Gastrocnemius medialis (tissue), 4 donors: ENCODE measurements at regions not wholly inside any gene's neighbourhood (a gene's known extent, or its start where the extent isn't known, plus 50 kb on each side); places are given as distances from the start of the nearest gene placed in this dataset.

Experiments used
- ATAC-seq, 2 donors: fragments of 150-250 bp; one replicate each; pipeline ENCODE4 v1.9.1; 2016
- DNase-seq, 2 donors: peaks; one replicate each; pipeline ENCODE4 v3.0.0-alpha.2; 2019
- H3K27ac ChIP-seq, 4 donors: fragments of 200-600 bp; sonication (generic); 1 replicate in 1 of 4; 2 replicates in 3 of 4; pipeline ENCODE4 v1.5.1; 2016 to 2018; ENCODE audit warnings: mild to moderate bottlenecking in 2 of 4, moderate library complexity in 1 of 4
- H3K27me3 ChIP-seq, 3 donors: fragments of 200-600 bp; sonication (generic) in 2 of 3; 1 replicate in 1 of 3; 2 replicates in 2 of 3; pipeline versions ENCODE4 v1.5.1 to v1.6.0; 2016 to 2019; ENCODE audit warnings: mild to moderate bottlenecking in 1 of 3, moderate library complexity in 1 of 3
- H3K36me3 ChIP-seq, 2 donors: fragments of 200-600 bp; sonication (generic) in 1 of 2; one replicate each; pipeline ENCODE4 v1.5.1; 2017 to 2018
- H3K4me1 ChIP-seq, 2 donors: fragments of 200-600 bp; sonication (generic) in 1 of 2; one replicate each; pipeline ENCODE4 v1.5.1; 2016 to 2017; ENCODE audit warnings: mild to moderate bottlenecking in 2 of 2
- H3K4me3 ChIP-seq, 4 donors: fragments of 200-600 bp; sonication (generic) in 3 of 4; 1 replicate in 1 of 4; 2 replicates in 3 of 4; pipeline ENCODE4 v1.5.1; 2016 to 2019; ENCODE audit warnings: mild to moderate bottlenecking in 2 of 4
- H3K9me3 ChIP-seq, 3 donors: fragments of 200-600 bp; sonication (generic) in 2 of 3; 1 replicate in 1 of 3; 2 replicates in 2 of 3; pipeline ENCODE4 v1.5.1; 2016 to 2019
- POLR2A ChIP-seq, 2 donors: fragments of 450-650 bp; IDR thresholded peaks; one replicate each; pipeline ENCODE4 v1.6.1; 2017; ENCODE audit warnings: antibody characterized with exemption in 2 of 2, mild to moderate bottlenecking in 2 of 2, moderate library complexity in 2 of 2
- in situ Hi-C, 4 donors: fragments of 200-750 bp; cut with MboI; loops; one replicate each; pipeline versions ENCODE4 v1.15.0 to v1.8.0; 2017; ENCODE audit warnings: low sequenced_read_pairs in 4 of 4
- intact Hi-C: fragments of 100-400 bp; cut with DNase I; formaldehyde crosslinking; loops from one replicate; pipeline ENCODE4 v1.15.1; 2023; ENCODE audit warnings: low total_unique reads
- TF ChIP-seq, protein P1 (sequence below), 5 experiments: fragments of 450-650 bp in 3 of 5; fragments of 200-600 bp in 2 of 5; sonication (generic) in 2 of 5; IDR thresholded peaks in 4 of 5; conservative IDR thresholded peaks in 1 of 5; 1 replicate in 4 of 5; 2 replicates in 1 of 5; pipeline ENCODE4 v1.5.1; 2016 to 2019; ENCODE audit warnings: antibody characterized with exemption in 5 of 5, mild to moderate bottlenecking in 3 of 5, moderate library complexity in 3 of 5

DNA sequence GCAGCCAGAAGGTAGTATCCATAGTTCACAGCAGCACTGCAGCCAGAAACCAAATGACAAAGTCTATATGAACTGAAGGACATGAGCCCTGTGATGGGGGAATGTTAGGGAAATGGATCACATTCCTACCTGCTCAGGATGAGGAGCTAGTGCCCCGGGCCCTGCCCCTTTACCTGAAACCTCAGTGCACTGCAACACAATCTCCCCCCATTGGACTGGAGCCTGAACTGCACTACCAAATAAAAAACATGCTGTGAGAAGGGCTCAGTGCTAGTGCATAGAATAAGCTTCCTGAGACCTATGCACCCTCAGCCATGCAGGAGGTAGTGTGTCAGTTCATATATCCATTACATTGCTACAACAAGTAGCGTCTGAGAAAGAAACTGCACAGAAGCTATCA, 477.8 kb downstream of the HACE1 start:
- Histone ChIP-seq H3K9me3 (no peaks in the 10 kb centered on the region), H3K36me3 (no peaks in the 10 kb centered on the region), H3K4me1 (no peaks in the 10 kb centered on the region), H3K27ac (no peak overlapping the region), H3K27me3 (no peaks in the 10 kb centered on the region), H3K4me3 (no peak overlapping the region)
- ATAC-seq (no peak), DNase-seq (no peak)
- intact Hi-C loops (no loop called here), in situ Hi-C loops (no loop called here)
- TF ChIP-seq, protein P1, sequence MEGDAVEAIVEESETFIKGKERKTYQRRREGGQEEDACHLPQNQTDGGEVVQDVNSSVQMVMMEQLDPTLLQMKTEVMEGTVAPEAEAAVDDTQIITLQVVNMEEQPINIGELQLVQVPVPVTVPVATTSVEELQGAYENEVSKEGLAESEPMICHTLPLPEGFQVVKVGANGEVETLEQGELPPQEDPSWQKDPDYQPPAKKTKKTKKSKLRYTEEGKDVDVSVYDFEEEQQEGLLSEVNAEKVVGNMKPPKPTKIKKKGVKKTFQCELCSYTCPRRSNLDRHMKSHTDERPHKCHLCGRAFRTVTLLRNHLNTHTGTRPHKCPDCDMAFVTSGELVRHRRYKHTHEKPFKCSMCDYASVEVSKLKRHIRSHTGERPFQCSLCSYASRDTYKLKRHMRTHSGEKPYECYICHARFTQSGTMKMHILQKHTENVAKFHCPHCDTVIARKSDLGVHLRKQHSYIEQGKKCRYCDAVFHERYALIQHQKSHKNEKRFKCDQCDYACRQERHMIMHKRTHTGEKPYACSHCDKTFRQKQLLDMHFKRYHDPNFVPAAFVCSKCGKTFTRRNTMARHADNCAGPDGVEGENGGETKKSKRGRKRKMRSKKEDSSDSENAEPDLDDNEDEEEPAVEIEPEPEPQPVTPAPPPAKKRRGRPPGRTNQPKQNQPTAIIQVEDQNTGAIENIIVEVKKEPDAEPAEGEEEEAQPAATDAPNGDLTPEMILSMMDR (IDR thresholded peaks at IDR 0.05 in 4 of 5, conservative IDR thresholded peaks at IDR 0.05 in 1 of 5): no peak
- TF ChIP-seq POLR2A (IDR thresholded peaks at IDR 0.05): no peak

DNA sequence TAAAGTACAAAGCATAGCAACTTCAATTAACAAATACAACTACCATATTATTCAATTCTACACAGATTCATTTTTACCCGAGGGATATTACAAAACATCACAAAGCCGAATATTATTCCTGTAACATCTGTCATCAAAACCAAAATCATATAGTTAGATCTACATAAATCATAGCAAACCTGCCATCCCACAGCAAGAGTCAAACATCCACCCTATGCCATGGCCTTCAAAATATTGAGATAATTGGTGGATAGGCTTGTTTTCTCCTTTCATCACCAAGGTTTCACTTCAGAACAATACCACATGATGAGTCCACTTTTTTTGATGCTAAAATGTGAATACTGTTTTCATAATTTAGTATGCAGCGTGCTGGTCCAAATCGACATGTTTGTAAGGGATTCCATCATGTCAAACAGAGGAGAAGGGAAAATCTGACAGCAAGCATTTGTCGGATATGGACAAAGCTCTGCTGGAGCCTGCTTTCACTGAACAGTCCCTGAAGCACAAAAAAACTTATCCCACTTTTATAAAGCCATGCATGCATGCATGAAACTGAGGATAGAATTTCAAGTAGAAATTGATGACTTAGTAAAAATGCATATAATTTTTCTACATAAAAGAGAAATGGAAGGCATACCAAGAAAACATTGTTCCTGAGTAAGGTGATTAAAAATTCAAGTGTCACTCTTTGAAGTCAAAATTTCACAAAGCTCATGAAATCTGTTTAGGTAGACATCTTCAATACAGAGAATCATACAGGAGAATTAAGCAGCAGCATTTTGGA, 494.1 kb downstream of the HACE1 start:
- intact Hi-C loops: no loop called here

DNA sequence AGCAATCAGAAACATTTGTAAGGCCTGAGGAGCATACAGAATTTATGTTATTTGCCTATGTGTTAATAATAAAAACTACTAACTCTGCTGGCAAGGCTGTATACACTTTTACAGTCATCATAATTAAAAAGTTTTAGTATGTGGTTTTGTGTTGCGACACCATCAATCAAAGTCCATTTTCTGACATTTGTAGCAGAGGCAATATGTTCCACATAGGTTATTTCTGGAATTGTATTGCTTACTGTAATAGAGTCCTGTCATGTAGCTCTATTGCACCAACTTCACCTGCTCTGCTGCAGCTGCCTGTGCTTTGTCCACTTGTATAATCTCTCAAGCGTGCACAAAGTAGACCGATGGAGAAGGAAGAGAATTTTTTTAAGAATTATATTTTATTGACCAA, 501.8 kb downstream of the HACE1 start:
- DNase-seq: no peak
- intact Hi-C loops (no loop called here), in situ Hi-C loops (no loop called here)
- H3K36me3 ChIP-seq: no peaks in the 10 kb centered on the region
- ATAC-seq: no peak
- H3K27ac ChIP-seq: no peak overlapping the region
- TF ChIP-seq, protein P1 (IDR thresholded peaks at IDR 0.05 in 4 of 5, conservative IDR thresholded peaks at IDR 0.05 in 1 of 5): no peak
- TF ChIP-seq POLR2A (IDR thresholded peaks at IDR 0.05): no peak
- H3K4me1 ChIP-seq: no peaks in the 10 kb centered on the region
- H3K4me3 ChIP-seq: no peak overlapping the region
- H3K27me3 ChIP-seq: no peaks in the 10 kb centered on the region
- H3K9me3 ChIP-seq: no peaks in the 10 kb centered on the region

More for the DNA sequence above, 494.1 kb downstream of the HACE1 start:
- Histone ChIP-seq H3K9me3 (no peaks in the 10 kb centered on the region), H3K4me3 (no peak overlapping the region), H3K36me3 (no peaks in the 10 kb centered on the region), H3K4me1 (no peaks in the 10 kb centered on the region), H3K27ac (no peak overlapping the region), H3K27me3 (no peaks in the 10 kb centered on the region)
- in situ Hi-C loops: no loop called here
- ATAC-seq (no peak), DNase-seq (no peak)
- TF ChIP-seq POLR2A (IDR thresholded peaks at IDR 0.05): no peak
- TF ChIP-seq, protein P1 (IDR thresholded peaks at IDR 0.05 in 4 of 5, conservative IDR thresholded peaks at IDR 0.05 in 1 of 5): no peak

DNA sequence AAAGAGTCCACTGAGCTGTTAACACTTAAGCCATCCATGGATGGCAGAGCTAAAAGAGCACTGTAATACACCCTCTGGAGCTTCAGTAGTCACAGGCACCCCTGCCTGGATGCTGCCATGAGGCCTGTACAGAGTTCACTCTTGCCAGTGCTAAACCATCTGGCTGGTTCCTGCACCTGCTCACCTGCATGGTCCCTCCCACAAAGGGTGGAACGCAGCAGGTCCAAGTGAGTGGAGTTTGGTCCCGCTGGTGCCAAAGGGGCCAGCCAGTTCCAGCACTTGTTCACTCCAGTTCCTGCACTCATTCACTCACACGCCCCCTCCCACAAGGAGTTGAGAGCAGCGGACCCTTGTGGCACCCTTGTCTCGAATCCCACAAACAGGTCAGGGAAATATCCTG, 503.5 kb downstream of the HACE1 start:
- Histone ChIP-seq H3K9me3 (no peaks in the 10 kb centered on the region), H3K4me1 (no peaks in the 10 kb centered on the region), H3K4me3 (no peak overlapping the region), H3K27ac (no peak overlapping the region), H3K36me3 (no peaks in the 10 kb centered on the region), H3K27me3 (no peaks in the 10 kb centered on the region)
- TF ChIP-seq, protein P1 (IDR thresholded peaks at IDR 0.05 in 4 of 5, conservative IDR thresholded peaks at IDR 0.05 in 1 of 5): no peak
- TF ChIP-seq POLR2A (IDR thresholded peaks at IDR 0.05): no peak
- DNase-seq (no peak), ATAC-seq (no peak)
- in situ Hi-C loops: no loop called here
- intact Hi-C loops: no loop called here

DNA sequence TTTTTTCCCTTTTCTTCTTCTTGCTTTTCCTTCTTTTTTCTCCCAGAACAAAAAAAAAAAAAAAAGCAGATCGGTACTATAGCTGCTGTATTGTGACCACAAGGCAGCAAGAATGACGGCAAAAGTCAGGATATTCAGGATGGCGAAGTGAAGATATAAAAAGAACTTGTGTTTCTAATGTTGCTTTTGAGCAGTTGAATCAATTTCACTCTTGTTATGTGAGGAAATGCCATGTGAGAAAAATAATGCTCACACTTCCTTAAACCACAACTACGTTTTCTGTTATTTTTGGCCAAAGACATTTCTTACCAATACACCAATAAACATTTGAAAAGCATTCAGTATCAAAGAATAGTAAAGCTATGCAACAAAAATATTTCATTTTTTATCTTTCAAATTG, 510.5 kb downstream of the HACE1 start:
- no peak overlapping the region for H3K4me3 ChIP-seq
- no peak for ATAC-seq
- no peaks in the 10 kb centered on the region for H3K36me3 ChIP-seq
- no peak for DNase-seq
- H3K27me3 ChIP-seq: no peaks in the 10 kb centered on the region
- intact Hi-C loops: no loop called here
- in situ Hi-C loops: no loop called here
- H3K9me3 ChIP-seq: no peaks in the 10 kb centered on the region
- no peak overlapping the region for H3K27ac ChIP-seq
- no peak for TF ChIP-seq POLR2A (IDR thresholded peaks at IDR 0.05)
- TF ChIP-seq, protein P1 (IDR thresholded peaks at IDR 0.05 in 4 of 5, conservative IDR thresholded peaks at IDR 0.05 in 1 of 5): no peak
- no peaks in the 10 kb centered on the region for H3K4me1 ChIP-seq
